ENCODE measurements at regions not wholly inside any gene's neighbourhood (a gene's known extent, or its start where the extent isn't known, plus 50 kb on each side); places are given as distances from the start of the nearest gene placed in this dataset.

DNA sequence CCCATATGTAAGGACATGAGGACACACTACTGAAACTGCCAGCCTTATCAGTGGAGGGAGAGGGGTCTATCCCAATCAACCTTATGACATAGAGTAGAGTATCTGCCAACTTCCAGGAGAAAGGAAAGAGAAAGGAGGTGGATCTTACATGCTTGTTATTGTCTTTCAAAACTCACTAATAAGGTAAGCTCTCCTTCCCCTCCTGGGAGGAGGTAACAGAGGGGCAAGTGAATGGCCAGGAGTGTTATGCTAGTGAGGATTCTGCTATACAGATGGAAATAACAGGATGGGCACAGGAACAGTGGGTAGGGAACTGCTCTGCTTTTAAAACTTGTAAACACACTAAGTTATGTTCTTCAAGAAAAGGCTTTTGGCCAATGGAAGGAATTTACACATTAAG is 1020.1 kb downstream of the TDRD15 start:
- no peaks in the 10 kb centered on the region for H3K27me3 ChIP-seq (ENCODE audit: control insufficient read depth in 1 of 2, insufficient read depth in 2 of 2, low read length in 2 of 2)
- ChIA-PET CTCF (ENCODE audit: low intra/inter-chr PET ratio, low total read pairs) (no interaction called here), POLR2A (no interaction called here)
- BruUV-seq (replicated peaks), result no TSS peak
- intact Hi-C loops (cut with micrococcal nuclease; ENCODE audit: unreplicated experiment), result no loop called here
- no peak overlapping the region for H3K4me2 ChIP-seq (ENCODE audit: low read depth, low read length)
- no peak for ATAC-seq
- H4K20me1 ChIP-seq (ENCODE audit: insufficient read depth, low read length), result no peaks in the 10 kb centered on the region
- no peaks in the 10 kb centered on the region for H3K4me1 ChIP-seq (ENCODE audit: insufficient read depth, low read length)
- no peak for DNase-seq (ENCODE audit: low spot score)
- no peaks in the 10 kb centered on the region for H3K36me3 ChIP-seq (replicated peaks in 1 of 2; ENCODE audit: control insufficient read depth in 1 of 2, insufficient read depth in 2 of 2, low read length in 2 of 2)
- peaks cover 80% of the 10 kb centered on the region for H3K9me3 ChIP-seq (ENCODE audit: low read length)
- H3K27ac ChIP-seq (ENCODE audit: extremely low read length, insufficient read depth, low read length), result no peak overlapping the region
- no peak overlapping the region for H3K9ac ChIP-seq (ENCODE audit: insufficient read depth, low read depth, low read length)
- in situ Hi-C loops (cut with HindIII; ENCODE audit: extremely low pct_ligation_motif_present, low pct_unique_long_range_greater_than_20kb), result no loop called here
- TF ChIP-seq GPN1 (CRISPR knock-in tag; IDR thresholded peaks at IDR 0.05; ENCODE audit: borderline replicate concordance), result no peak
- TF ChIP-seq RNF2 (conservative IDR thresholded peaks at IDR 0.05; ENCODE audit: low read depth), result no peak
- TF ChIP-seq, protein P1, sequence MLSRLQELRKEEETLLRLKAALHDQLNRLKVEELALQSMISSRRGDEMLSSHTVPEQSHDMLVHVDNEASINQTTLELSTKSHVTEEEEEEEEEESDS (CRISPR knock-in tag; IDR thresholded peaks at IDR 0.05; ENCODE audit: borderline replicate concordance), result no peak
- no peak overlapping the region for H3K4me3 ChIP-seq (replicated peaks in 1 of 3; ENCODE audit: insufficient read depth in 1 of 3, low read depth in 2 of 3, low read length in 3 of 3)
- no peak overlapping the region for H2AFZ ChIP-seq (ENCODE audit: low read length)
- no peaks in the 10 kb centered on the region for H3K79me2 ChIP-seq (ENCODE audit: insufficient read depth, low read length)
- no peak for FAIRE-seq

DNA sequence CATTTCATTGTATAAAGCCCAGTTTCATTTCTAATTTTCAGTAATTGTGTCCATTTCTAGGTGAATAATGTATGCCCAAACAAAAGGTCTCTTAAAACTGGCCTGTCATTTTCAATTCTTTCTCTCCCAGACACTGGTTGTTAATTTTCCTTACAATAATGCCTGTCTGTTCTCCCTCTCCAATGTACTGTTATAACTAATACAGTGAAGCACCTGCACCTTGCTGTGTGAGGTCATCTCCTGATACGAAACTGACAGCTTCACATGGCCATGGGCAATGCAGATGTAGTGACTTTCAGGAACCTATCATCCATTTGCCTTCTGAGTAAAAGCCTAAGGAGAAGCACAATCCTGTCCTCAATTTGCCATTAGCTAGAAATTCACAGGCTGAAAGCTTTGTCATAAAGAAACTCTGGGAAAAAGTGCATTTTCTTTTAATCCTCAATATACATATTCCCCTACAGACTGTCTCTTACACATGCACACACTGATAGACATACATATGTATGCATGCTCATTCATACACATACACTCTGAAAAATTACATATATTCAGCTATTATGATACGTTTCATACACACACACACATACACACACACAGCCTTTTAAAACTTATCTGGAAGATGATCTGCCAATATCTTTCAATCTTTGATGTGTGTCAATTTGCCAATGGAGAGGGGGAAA is 1030.3 kb downstream of the TDRD15 start:
- Histone ChIP-seq H3K27me3 (ENCODE audit: control insufficient read depth in 1 of 2, insufficient read depth in 2 of 2, low read length in 2 of 2) (no peaks in the 10 kb centered on the region), H3K79me2 (ENCODE audit: insufficient read depth, low read length) (no peaks in the 10 kb centered on the region), H3K9me3 (ENCODE audit: low read length) (peaks cover 53% of the 10 kb centered on the region), H3K4me1 (ENCODE audit: insufficient read depth, low read length) (no peaks in the 10 kb centered on the region), H3K36me3 (replicated peaks in 1 of 2; ENCODE audit: control insufficient read depth in 1 of 2, insufficient read depth in 2 of 2, low read length in 2 of 2) (no peaks in the 10 kb centered on the region), H3K4me2 (ENCODE audit: low read depth, low read length) (no peak overlapping the region), H3K9ac (ENCODE audit: insufficient read depth, low read depth, low read length) (no peak overlapping the region), H4K20me1 (ENCODE audit: insufficient read depth, low read length) (no peaks in the 10 kb centered on the region), H2AFZ (ENCODE audit: low read length) (no peak overlapping the region), H3K27ac (ENCODE audit: extremely low read length, insufficient read depth, low read length) (no peak overlapping the region), H3K4me3 (replicated peaks in 1 of 3; ENCODE audit: insufficient read depth in 1 of 3, low read depth in 2 of 3, low read length in 3 of 3) (no peak overlapping the region)
- FAIRE-seq (no peak), DNase-seq (ENCODE audit: low spot score) (no peak), ATAC-seq (no peak)
- ChIA-PET POLR2A (no interaction called here), CTCF (ENCODE audit: low intra/inter-chr PET ratio, low total read pairs) (no interaction called here)
- BruUV-seq (replicated peaks), result no TSS peak
- in situ Hi-C loops (cut with HindIII; ENCODE audit: extremely low pct_ligation_motif_present, low pct_unique_long_range_greater_than_20kb), result no loop called here
- 2% methylated on average over 2 of the region's 2 CpGs for WGBS (ENCODE audit: low lambda C conversion rate)
- intact Hi-C loops (cut with micrococcal nuclease; ENCODE audit: unreplicated experiment), result no loop called here
- TF ChIP-seq ZNF776 (CRISPR knock-in tag; IDR thresholded peaks at IDR 0.05), result no peak
- TF ChIP-seq BRCA1 (CRISPR knock-in tag; IDR thresholded peaks at IDR 0.05), result no peak
- no peak for TF ChIP-seq EED (CRISPR knock-in tag; IDR thresholded peaks at IDR 0.05)
- no peak for TF ChIP-seq MIER2 (CRISPR knock-in tag; IDR thresholded peaks at IDR 0.05)
- TF ChIP-seq, protein P2, sequence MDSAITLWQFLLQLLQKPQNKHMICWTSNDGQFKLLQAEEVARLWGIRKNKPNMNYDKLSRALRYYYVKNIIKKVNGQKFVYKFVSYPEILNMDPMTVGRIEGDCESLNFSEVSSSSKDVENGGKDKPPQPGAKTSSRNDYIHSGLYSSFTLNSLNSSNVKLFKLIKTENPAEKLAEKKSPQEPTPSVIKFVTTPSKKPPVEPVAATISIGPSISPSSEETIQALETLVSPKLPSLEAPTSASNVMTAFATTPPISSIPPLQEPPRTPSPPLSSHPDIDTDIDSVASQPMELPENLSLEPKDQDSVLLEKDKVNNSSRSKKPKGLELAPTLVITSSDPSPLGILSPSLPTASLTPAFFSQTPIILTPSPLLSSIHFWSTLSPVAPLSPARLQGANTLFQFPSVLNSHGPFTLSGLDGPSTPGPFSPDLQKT (CRISPR knock-in tag; IDR thresholded peaks at IDR 0.05; ENCODE audit: borderline replicate concordance), result no peak
- TF ChIP-seq THAP11 (CRISPR knock-in tag; IDR thresholded peaks at IDR 0.05), result no peak
- TF ChIP-seq NR2F6 (IDR thresholded peaks at IDR 0.05), result no peak
- no peak for TF ChIP-seq NR2F6 (CRISPR knock-in tag; IDR thresholded peaks at IDR 0.05)

Data from HepG2 (cell line).